H1 (cell line): ENCODE measurements at regions not wholly inside any gene's neighbourhood (a gene's known extent, or its start where the extent isn't known, plus 50 kb on each side); places are given as distances from the start of the nearest gene placed in this dataset.

Experiments
- CTCF ChIA-PET: fragments of 300-600 bp; sonication (Branson Sonifier 250); formaldehyde crosslinking; loops from one replicate; lab custom pipeline; 2021; ENCODE audit not compliant: partially characterized antibody; lab: Charles Lee
- POLR2A ChIA-PET: fragments of 300-600 bp; sonication (Branson Sonifier 250); formaldehyde crosslinking; loops from one replicate; lab custom pipeline; 2021; ENCODE audit warnings: inconsistent platforms; ENCODE audit not compliant: partially characterized antibody; lab: Charles Lee
- DNase-seq, 2 experiments: peaks; one replicate each; pipeline versions ENCODE4 v3.0.0 to v3.0.0-alpha.2; 2010 to 2022; ENCODE audit warnings: low spot score in 2 of 2, low read depth in 1 of 2, mixed read lengths in 1 of 2
- FAIRE-seq: peaks from 2 replicates; lab custom pipeline; 2011; peaks lifted over from hg19 to GRCh38; lab: Jason Lieb, UNC
- H2AFZ ChIP-seq: 2 replicates; pipeline ENCODE4 v1.8.1; 2012; ENCODE audit warnings: low read length, inconsistent platforms
- H2AK5ac ChIP-seq: 2 replicates; pipeline ENCODE4 v1.6.1; 2013; ENCODE audit warnings: low read depth, low read length
- H2BK120ac ChIP-seq: replicated peaks from 2 replicates; pipeline ENCODE3; 2013; ENCODE audit warnings: low read depth, low read length, inconsistent platforms
- H2BK12ac ChIP-seq: 2 replicates; pipeline ENCODE4 v1.6.1; 2013; ENCODE audit warnings: low read depth, low read length
- H2BK15ac ChIP-seq: 2 replicates; pipeline ENCODE4 v1.6.1; 2013; ENCODE audit warnings: low read length
- H2BK20ac ChIP-seq: 2 replicates; pipeline ENCODE4 v1.6.1; 2013; ENCODE audit warnings: low read length
- H2BK5ac ChIP-seq: 2 replicates; pipeline ENCODE4 v1.6.1; 2013; ENCODE audit warnings: low read depth, low read length
- H3K14ac ChIP-seq: 2 replicates; pipeline ENCODE4 v1.6.1; 2013; ENCODE audit warnings: inconsistent platforms; ENCODE audit not compliant: insufficient read length
- H3K18ac ChIP-seq: 2 replicates; pipeline ENCODE4 v1.6.1; 2013; ENCODE audit warnings: low read length; ENCODE audit errors: extremely low read depth
- H3K23ac ChIP-seq: 2 replicates; pipeline ENCODE4 v1.6.1; 2013; ENCODE audit warnings: inconsistent platforms; ENCODE audit not compliant: insufficient read length
- H3K23me2 ChIP-seq: 2 replicates; pipeline ENCODE4 v1.6.1; 2013; ENCODE audit warnings: low read depth, low read length
- H3K27ac ChIP-seq: 2 replicates; pipeline ENCODE4 v1.6.1; 2011; ENCODE audit warnings: low read depth, low read length, inconsistent platforms
- H3K27me3 ChIP-seq, 4 experiments: replicated peaks in 1 of 4; 1 replicate in 1 of 4; 2 replicates in 3 of 4; pipeline versions ENCODE4 v1.6.1 to v1.8.1; 2011 to 2013; ENCODE audit warnings: low read length in 3 of 4, mild to moderate bottlenecking in 3 of 4, inconsistent platforms in 2 of 4, mixed read lengths in 2 of 4, moderate library complexity in 1 of 4; ENCODE audit not compliant: control insufficient read depth in 3 of 4, insufficient read depth in 3 of 4; ENCODE audit errors: extremely low read depth in 1 of 4
- H3K36me3 ChIP-seq, 4 experiments: 2 replicates each; pipeline versions ENCODE4 v1.6.1 to v1.8.1; 2011 to 2013; ENCODE audit warnings: mild to moderate bottlenecking in 4 of 4, low read length in 3 of 4, moderate library complexity in 2 of 4, control low read depth in 1 of 4, inconsistent platforms in 1 of 4; ENCODE audit not compliant: insufficient read depth in 4 of 4, control insufficient read depth in 2 of 4
- H3K4ac ChIP-seq: replicated peaks from 2 replicates; pipeline ENCODE3; 2013; ENCODE audit warnings: low read length, low read depth, mixed read lengths, inconsistent platforms; ENCODE audit not compliant: insufficient read length
- H3K4me1 ChIP-seq, 4 experiments: replicated peaks in 1 of 4; 1 replicate in 1 of 4; 2 replicates in 3 of 4; pipeline versions ENCODE4 v1.6.1 to v1.8.1; 2011 to 2013; ENCODE audit warnings: low read length in 3 of 4, inconsistent platforms in 2 of 4, mixed read lengths in 1 of 4; ENCODE audit not compliant: insufficient read depth in 4 of 4, control insufficient read depth in 3 of 4
- H3K4me2 ChIP-seq, 2 experiments: 2 replicates each; pipeline versions ENCODE4 v1.6.1 to v1.8.1; 2011 to 2013; ENCODE audit warnings: low read depth in 2 of 2, low read length in 2 of 2, control low read depth in 1 of 2, inconsistent platforms in 1 of 2, mild to moderate bottlenecking in 1 of 2; ENCODE audit not compliant: insufficient read depth in 1 of 2
- H3K4me3 ChIP-seq, 4 experiments: fragments of 200-600, 300-600 bp in 1 of 4; sonication (generic), shearing (Covaris generic), sonication (Bioruptor Twin) in 1 of 4; 2 replicates each; pipeline versions ENCODE4 v1.5.1 to v1.8.1; 2011 to 2016; ENCODE audit warnings: low read length in 4 of 4, low read depth in 3 of 4, control low read depth in 2 of 4, inconsistent platforms in 2 of 4, mild to moderate bottlenecking in 2 of 4, mixed read lengths in 1 of 4, moderate library complexity in 1 of 4; ENCODE audit not compliant: insufficient read depth in 2 of 4; ENCODE audit errors: extremely low read depth in 1 of 4
- H3K56ac ChIP-seq: replicated peaks from 2 replicates; pipeline ENCODE3; 2013; ENCODE audit warnings: low read depth, mild to moderate bottlenecking, mixed read lengths, low read length, inconsistent platforms; ENCODE audit not compliant: insufficient read length
- H3K79me1 ChIP-seq: 2 replicates; pipeline ENCODE4 v1.6.1; 2013; ENCODE audit warnings: low read depth, low read length, control low read depth
- H3K79me2 ChIP-seq, 2 experiments: 2 replicates each; pipeline versions ENCODE4 v1.6.1 to v1.8.1; 2012 to 2013; ENCODE audit warnings: low read length in 2 of 2, mild to moderate bottlenecking in 2 of 2, inconsistent platforms in 1 of 2; ENCODE audit not compliant: insufficient read depth in 2 of 2, control insufficient read depth in 1 of 2
- H3K9ac ChIP-seq, 4 experiments: replicated peaks in 1 of 4; 1 replicate in 1 of 4; 2 replicates in 3 of 4; pipeline versions ENCODE4 v1.6.1 to v1.8.1; 2011 to 2013; ENCODE audit warnings: low read depth in 3 of 4, low read length in 3 of 4, control low read depth in 2 of 4, mild to moderate bottlenecking in 2 of 4, moderate library complexity in 2 of 4, inconsistent platforms in 1 of 4; ENCODE audit errors: extremely low read depth in 1 of 4
- H3K9me3 ChIP-seq, 2 experiments: 2 replicates each; pipeline versions ENCODE4 v1.6.1 to v1.8.1; 2012 to 2013; ENCODE audit warnings: mild to moderate bottlenecking in 2 of 2, moderate library complexity in 2 of 2, control low read depth in 1 of 2, inconsistent platforms in 1 of 2, low read depth in 1 of 2, low read length in 1 of 2, mixed read lengths in 1 of 2; ENCODE audit not compliant: insufficient read depth in 2 of 2
- H4K20me1 ChIP-seq, 2 experiments: replicated peaks in 1 of 2; 2 replicates each; pipeline versions ENCODE3 to v1.8.1; 2011 to 2013; ENCODE audit warnings: inconsistent platforms in 2 of 2, low read length in 2 of 2, mild to moderate bottlenecking in 1 of 2; ENCODE audit not compliant: insufficient read depth in 2 of 2, control insufficient read depth in 1 of 2
- H4K5ac ChIP-seq: 2 replicates; pipeline ENCODE4 v1.6.1; 2013; ENCODE audit warnings: low read length, low read depth, mixed read lengths, inconsistent platforms; ENCODE audit not compliant: insufficient read length
- H4K8ac ChIP-seq: 2 replicates; pipeline ENCODE4 v1.8.0; 2013; ENCODE audit warnings: mild to moderate bottlenecking, moderate library complexity, low read length, inconsistent platforms; ENCODE audit not compliant: insufficient read depth; ENCODE audit errors: extremely low read depth
- H4K91ac ChIP-seq: replicated peaks from 2 replicates; pipeline ENCODE3; 2013; ENCODE audit warnings: low read length, mixed read lengths, inconsistent platforms; ENCODE audit not compliant: insufficient read length
- BCL11A ChIP-seq, 2 experiments: IDR thresholded peaks; one replicate each; pipeline ENCODE4 v1.6.1; 2011; ENCODE audit warnings: low read depth in 2 of 2, low read length in 2 of 2, mild to moderate bottlenecking in 2 of 2
- CHD2 ChIP-seq: IDR thresholded peaks from 2 replicates; pipeline ENCODE4 v1.6.1; 2012; ENCODE audit warnings: low read length, improper control_type of control experiment
- CTBP2 ChIP-seq: IDR thresholded peaks from 2 replicates; pipeline ENCODE4 v1.7.0; 2011; ENCODE audit warnings: borderline replicate concordance, mild to moderate bottlenecking, moderate library complexity, mixed read lengths, low read length; ENCODE audit not compliant: insufficient read depth, insufficient read length
- GTF2F1 ChIP-seq: IDR thresholded peaks from 2 replicates; pipeline ENCODE4 v1.6.1; 2012; ENCODE audit warnings: low read depth, low read length, improper control_type of control experiment, borderline replicate concordance
- HDAC2 ChIP-seq, 2 experiments: fragments of 300-600 bp in 1 of 2; sonication (generic) in 1 of 2; IDR thresholded peaks; 2 replicates each; pipeline ENCODE4 v1.6.1; 2011 to 2012; ENCODE audit warnings: low read depth in 2 of 2, low read length in 2 of 2, mild to moderate bottlenecking in 2 of 2, moderate library complexity in 2 of 2, borderline replicate concordance in 1 of 2, inconsistent platforms in 1 of 2
- POU5F1 ChIP-seq: IDR thresholded peaks from 2 replicates; pipeline ENCODE4 v1.6.1; 2011; ENCODE audit warnings: low read depth, mild to moderate bottlenecking, low read length, moderate library complexity
- RBBP5 ChIP-seq: IDR thresholded peaks from 2 replicates; pipeline ENCODE4 v1.7.1; 2012; ENCODE audit warnings: low read depth, mild to moderate bottlenecking, inconsistent platforms, low read length, moderate library complexity, borderline replicate concordance
- RFX5 ChIP-seq: IDR thresholded peaks from 2 replicates; pipeline ENCODE4 v1.6.1; 2011; ENCODE audit warnings: low read depth, low read length, improper control_type of control experiment, borderline replicate concordance
- SP4 ChIP-seq: IDR thresholded peaks from 2 replicates; pipeline ENCODE4 v1.6.1; 2012; ENCODE audit warnings: low read length, inconsistent platforms
- TBP ChIP-seq: IDR thresholded peaks from 2 replicates; pipeline ENCODE4 v1.6.1; 2011; ENCODE audit warnings: low read depth, low read length, improper control_type of control experiment
- TEAD4 ChIP-seq: IDR thresholded peaks from 2 replicates; pipeline ENCODE4 v1.6.1; 2012; ENCODE audit warnings: low read depth, low read length, inconsistent platforms, mixed read lengths
- ZNF274 ChIP-seq: IDR thresholded peaks from 2 replicates; pipeline ENCODE4 v1.7.0; 2012; ENCODE audit warnings: low read length, borderline replicate concordance; ENCODE audit errors: extremely low read depth
- WGBS, 2 experiments: shearing (Covaris generic) in 1 of 2; methylation state at CpG; one replicate each; pipeline versions ENCODE4 v1.1.6 to v1.1.7; 2013 to 2015; ENCODE audit warnings: low lambda C conversion rate in 2 of 2, mixed read lengths in 2 of 2, inconsistent platforms in 1 of 2, low coverage in 1 of 2, missing lambda C conversion rate in 1 of 2; ENCODE audit not compliant: insufficient replicate concordance in 2 of 2, insufficient coverage in 1 of 2, insufficient read length in 1 of 2; ENCODE audit errors: extremely low coverage in 1 of 2, missing lambda C conversion rate in 1 of 2; 5-methylcytosine and 5-hydroxymethylcytosine counted together
- TF ChIP-seq, protein P1 (sequence below): IDR thresholded peaks from 2 replicates; pipeline ENCODE4 v1.6.1; 2012; ENCODE audit warnings: inconsistent platforms

DNA sequence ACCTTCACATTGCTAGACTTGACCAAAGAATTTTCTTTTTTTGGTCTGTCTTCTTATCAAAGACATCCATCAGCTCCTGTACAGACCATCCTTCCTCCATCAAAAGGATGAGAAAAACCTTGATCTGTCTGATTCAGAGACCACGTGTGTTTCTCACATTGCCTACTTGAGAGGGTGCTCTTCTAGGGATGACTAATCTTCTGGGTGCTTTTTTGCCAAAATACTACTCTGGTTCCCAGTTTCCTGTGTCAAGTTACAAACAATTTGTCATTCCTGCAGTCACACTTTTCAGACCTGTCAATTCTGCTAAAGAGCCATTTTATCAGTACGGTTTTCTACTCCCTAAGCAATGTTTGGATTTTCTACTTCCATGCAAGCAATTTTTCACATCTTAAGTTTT lies 492.2 kb downstream of the CDH11 start:
- no peak for FAIRE-seq
- 100% methylated on average over 2 of the region's 2 CpGs; no CpG with 5 or more reads in 1 of the 2 experiments for WGBS, 2 experiments
- TF ChIP-seq GTF2F1 (no peak), POU5F1 (no peak), TEAD4 (no peak), SP4 (no peak), CTBP2 (no peak), RFX5 (no peak), ZNF274 (no peak), CHD2 (no peak), HDAC2 (IDR thresholded peaks at IDR 0.05; ENCODE audit: borderline replicate concordance in 1 of 2, low read depth in 2 of 2, low read length in 2 of 2) (no peak), RBBP5 (no peak), BCL11A (IDR thresholded peaks at IDR 0.05; ENCODE audit: low read depth in 2 of 2, low read length in 2 of 2) (no peak), TBP (no peak)
- TF ChIP-seq, protein P1, sequence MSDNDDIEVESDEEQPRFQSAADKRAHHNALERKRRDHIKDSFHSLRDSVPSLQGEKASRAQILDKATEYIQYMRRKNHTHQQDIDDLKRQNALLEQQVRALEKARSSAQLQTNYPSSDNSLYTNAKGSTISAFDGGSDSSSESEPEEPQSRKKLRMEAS: no peak

More for the DNA sequence above, 492.2 kb downstream of the CDH11 start:
- no peak for DNase-seq
- no peak overlapping the region for H2BK15ac ChIP-seq
- CTCF ChIA-PET: no interaction called here
- H4K20me1 ChIP-seq: no peaks in the 10 kb centered on the region
- no peaks in the 10 kb centered on the region for H3K23me2 ChIP-seq
- no peak overlapping the region for H3K4me3 ChIP-seq
- H3K9me3 ChIP-seq: no peaks in the 10 kb centered on the region
- no peak overlapping the region for H4K8ac ChIP-seq
- no peak overlapping the region for H2AK5ac ChIP-seq
- H3K36me3 ChIP-seq: no peaks in the 10 kb centered on the region
- H3K27ac ChIP-seq: no peak overlapping the region
- no peak overlapping the region for H2BK12ac ChIP-seq
- H3K9ac ChIP-seq: no peak overlapping the region
- POLR2A ChIA-PET: no interaction called here
- no peak overlapping the region for H3K56ac ChIP-seq
- no peak overlapping the region for H3K4ac ChIP-seq
- no peak overlapping the region for H3K4me2 ChIP-seq
- H2BK5ac ChIP-seq: no peak overlapping the region
- no peaks in the 10 kb centered on the region for H3K4me1 ChIP-seq
- no peak overlapping the region for H2AFZ ChIP-seq
- no peaks in the 10 kb centered on the region for H3K79me2 ChIP-seq
- no peak overlapping the region for H3K14ac ChIP-seq
- no peak overlapping the region for H2BK120ac ChIP-seq
- H4K5ac ChIP-seq: no peak overlapping the region
- no peak overlapping the region for H2BK20ac ChIP-seq
- no peaks in the 10 kb centered on the region for H3K27me3 ChIP-seq
- H3K23ac ChIP-seq: no peak overlapping the region
- no peak overlapping the region for H4K91ac ChIP-seq
- no peaks in the 10 kb centered on the region for H3K79me1 ChIP-seq
- H3K18ac ChIP-seq: no peak overlapping the region
